Trophoblast cell (in vitro differentiated cells and primary cell): ENCODE measurements at regions not wholly inside any gene's neighbourhood (a gene's known extent, or its start where the extent isn't known, plus 50 kb on each side); places are given as distances from the start of the nearest gene placed in this dataset.
"Not testable (repeated sequence)": the region's sequence is repeated elsewhere in the genome, so short reads cannot be mapped to it uniquely, and the experiment has no call there.

Experiments
- DNase-seq, 2 donors: peaks; one replicate each; pipeline ENCODE4 v3.0.0-alpha.2; 2016
- H2AFZ ChIP-seq: 2 replicates; pipeline ENCODE4 v1.6.1; 2013; ENCODE audit warnings: low read length, moderate library complexity, mild to moderate bottlenecking; ENCODE audit not compliant: insufficient read depth, poor library complexity
- H2AK5ac ChIP-seq: 2 replicates; pipeline ENCODE4 v1.6.1; 2013; ENCODE audit warnings: mild to moderate bottlenecking, low read length
- H2BK120ac ChIP-seq: 2 replicates; pipeline ENCODE4 v1.6.1; 2013; ENCODE audit warnings: low read length, mild to moderate bottlenecking, moderate library complexity; ENCODE audit not compliant: insufficient read depth, poor library complexity
- H2BK12ac ChIP-seq: 2 replicates; pipeline ENCODE4 v1.6.1; 2013; ENCODE audit warnings: mild to moderate bottlenecking, low read length, moderate library complexity
- H2BK5ac ChIP-seq: 2 replicates; pipeline ENCODE4 v1.6.1; 2013; ENCODE audit warnings: low read length, low read depth, moderate library complexity, mild to moderate bottlenecking; ENCODE audit not compliant: poor library complexity
- H3K14ac ChIP-seq: 2 replicates; pipeline ENCODE4 v1.6.1; 2013; ENCODE audit warnings: mild to moderate bottlenecking, low read length
- H3K18ac ChIP-seq: 2 replicates; pipeline ENCODE4 v1.6.1; 2013; ENCODE audit warnings: mild to moderate bottlenecking, low read length
- H3K23ac ChIP-seq: 2 replicates; pipeline ENCODE4 v1.6.1; 2013; ENCODE audit warnings: low read length
- H3K27ac ChIP-seq: 2 replicates; pipeline ENCODE4 v1.5.1; 2013; ENCODE audit warnings: low read depth, mild to moderate bottlenecking, inconsistent platforms, low read length, moderate library complexity
- H3K27me3 ChIP-seq: 2 replicates; pipeline ENCODE4 v1.6.1; 2013; ENCODE audit warnings: inconsistent platforms, mild to moderate bottlenecking, low read length, moderate library complexity; ENCODE audit not compliant: insufficient read depth
- H3K36me3 ChIP-seq, 2 experiments: 1 replicate in 1 of 2; 2 replicates in 1 of 2; pipeline ENCODE4 v1.6.1; 2013; ENCODE audit warnings: low read length in 2 of 2, mild to moderate bottlenecking in 2 of 2, moderate library complexity in 1 of 2; ENCODE audit not compliant: insufficient read depth in 2 of 2, control insufficient read depth in 1 of 2
- H3K4ac ChIP-seq: 2 replicates; pipeline ENCODE4 v1.6.1; 2013; ENCODE audit warnings: low read depth, mild to moderate bottlenecking, low read length, moderate library complexity
- H3K4me1 ChIP-seq, 2 experiments: 1 replicate in 1 of 2; 2 replicates in 1 of 2; pipeline ENCODE4 v1.6.1; 2013; ENCODE audit warnings: low read length in 2 of 2, mild to moderate bottlenecking in 2 of 2, moderate library complexity in 1 of 2; ENCODE audit not compliant: insufficient read depth in 2 of 2, control insufficient read depth in 1 of 2
- H3K4me2 ChIP-seq: 2 replicates; pipeline ENCODE4 v1.6.1; 2013; ENCODE audit warnings: inconsistent platforms, mild to moderate bottlenecking, low read length, moderate library complexity
- H3K4me3 ChIP-seq: 2 replicates; pipeline ENCODE4 v1.5.1; 2013; ENCODE audit warnings: mild to moderate bottlenecking, low read depth, low read length, inconsistent platforms
- H3K79me1 ChIP-seq: one replicate; pipeline ENCODE4 v1.6.1; 2013; ENCODE audit warnings: low read length
- H3K79me2 ChIP-seq: 2 replicates; pipeline ENCODE4 v1.6.1; 2013; ENCODE audit warnings: low read length, mild to moderate bottlenecking; ENCODE audit not compliant: control insufficient read depth, insufficient read depth, poor library complexity
- H3K9ac ChIP-seq: 2 replicates; pipeline ENCODE4 v1.6.1; 2013; ENCODE audit warnings: mild to moderate bottlenecking, low read length
- H3K9me3 ChIP-seq: 2 replicates; pipeline ENCODE4 v1.6.1; 2013; ENCODE audit warnings: low read depth, mild to moderate bottlenecking, control low read depth, inconsistent platforms, low read length; ENCODE audit not compliant: insufficient read depth
- H4K12ac ChIP-seq: 2 replicates; pipeline ENCODE4 v1.6.1; 2013; ENCODE audit warnings: low read depth, mild to moderate bottlenecking, low read length, moderate library complexity
- H4K8ac ChIP-seq: 2 replicates; pipeline ENCODE4 v1.6.1; 2013; ENCODE audit warnings: low read depth, mild to moderate bottlenecking, low read length, moderate library complexity
- H4K91ac ChIP-seq: one replicate; pipeline ENCODE4 v1.6.1; 2013; ENCODE audit warnings: low read depth, mild to moderate bottlenecking, low read length, moderate library complexity
- WGBS: extraction: QIAGEN DNeasy Blood & Tissue Kit; methylation state at CpG from one replicate; pipeline ENCODE4 v1.1.7; 2013; ENCODE audit warnings: missing lambda C conversion rate; ENCODE audit not compliant: insufficient read length, insufficient coverage; ENCODE audit errors: extremely low coverage; 5-methylcytosine and 5-hydroxymethylcytosine counted together

DNA sequence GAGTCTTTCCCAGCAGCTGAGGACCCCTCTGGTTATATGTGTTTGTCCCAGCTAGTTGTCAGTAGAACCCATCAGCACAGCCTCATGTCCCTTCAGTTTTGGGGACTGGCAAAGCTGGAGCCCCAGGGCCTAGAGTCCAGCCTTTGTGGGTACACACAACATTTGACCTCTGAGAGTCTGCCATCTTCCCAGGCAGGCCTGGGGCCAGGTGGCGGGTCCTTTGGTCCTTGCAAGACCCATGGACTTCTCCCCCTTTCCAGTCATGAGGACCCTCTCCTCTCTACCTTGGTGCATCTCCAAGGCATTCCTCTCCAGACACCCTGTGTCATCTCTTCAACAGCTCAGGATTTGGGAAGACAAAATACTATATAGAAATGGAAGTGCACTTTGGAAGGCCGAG lies 198.4 kb downstream of the ZNF37A start:
- H3K4me1 ChIP-seq, H4K91ac ChIP-seq, H2BK12ac ChIP-seq, H3K27me3 ChIP-seq, H3K79me2 ChIP-seq, H3K9ac ChIP-seq, H3K18ac ChIP-seq, H3K4me2 ChIP-seq, H3K23ac ChIP-seq, H2BK120ac ChIP-seq, H3K36me3 ChIP-seq, H4K12ac ChIP-seq, H3K79me1 ChIP-seq, H2AK5ac ChIP-seq, H2BK5ac ChIP-seq, H4K8ac ChIP-seq, H2AFZ ChIP-seq, H3K9me3 ChIP-seq, H3K4ac ChIP-seq, H3K4me3 ChIP-seq, H3K14ac ChIP-seq, H3K27ac ChIP-seq, DNase-seq: not testable (repeated sequence)
- no CpG with 5 or more reads among the region's 2 CpGs for WGBS

GRCh38 chr10:38310111-38310510 lies 216.0 kb downstream of the ZNF37A start:
- H3K27me3 ChIP-seq, DNase-seq, H3K9ac ChIP-seq, H4K91ac ChIP-seq, H4K12ac ChIP-seq, H3K9me3 ChIP-seq, H4K8ac ChIP-seq, H3K4me2 ChIP-seq, H3K79me1 ChIP-seq, H2BK5ac ChIP-seq, H3K18ac ChIP-seq, H3K36me3 ChIP-seq, H2BK120ac ChIP-seq, H2AK5ac ChIP-seq, H3K23ac ChIP-seq, H2AFZ ChIP-seq, H3K4me1 ChIP-seq, H3K27ac ChIP-seq, H3K14ac ChIP-seq, H3K4me3 ChIP-seq, H3K79me2 ChIP-seq, H2BK12ac ChIP-seq, H3K4ac ChIP-seq: not testable (repeated sequence)
- WGBS: no CpG with 5 or more reads among the region's 5 CpGs

DNA sequence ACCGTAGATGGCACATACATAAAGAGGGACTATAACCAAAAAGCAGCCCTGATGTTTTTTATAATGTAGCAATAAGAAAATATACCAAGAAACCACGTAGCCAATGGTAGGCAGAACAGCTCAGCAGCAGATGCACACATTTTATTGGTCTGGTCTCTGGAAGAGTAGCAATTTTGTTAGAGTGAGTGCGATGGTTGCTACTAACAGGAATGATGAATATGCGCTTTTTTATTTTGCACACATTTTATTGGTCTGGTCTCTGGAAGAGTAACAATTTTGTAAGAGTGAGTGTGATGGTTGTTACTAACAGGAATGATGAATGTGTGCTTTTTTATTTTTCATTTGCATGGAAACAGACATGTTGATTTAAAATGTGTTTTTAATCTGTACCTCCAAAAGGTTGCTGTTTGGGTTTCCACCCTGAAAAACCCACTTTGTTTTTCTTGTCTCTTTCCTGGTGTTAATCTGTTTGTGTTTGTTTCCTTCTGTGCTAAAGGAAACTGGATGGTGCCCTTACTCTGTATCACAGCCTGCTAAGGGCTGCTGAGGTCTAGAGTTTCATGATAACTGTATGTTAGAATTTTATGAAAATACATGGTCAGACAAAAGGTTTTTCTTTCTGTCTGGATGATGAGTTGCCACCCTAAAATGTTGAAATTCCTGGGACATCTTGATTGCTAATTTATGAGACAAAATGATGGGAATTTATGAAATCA lies 221.1 kb downstream of the ZNF37A start:
- H2AK5ac ChIP-seq, H3K4me2 ChIP-seq, H3K27ac ChIP-seq, H3K18ac ChIP-seq, H2BK5ac ChIP-seq, H3K23ac ChIP-seq, H4K12ac ChIP-seq, H3K9ac ChIP-seq, DNase-seq, H3K79me2 ChIP-seq, H2BK120ac ChIP-seq, H3K4me3 ChIP-seq, H3K36me3 ChIP-seq, H3K14ac ChIP-seq, H2BK12ac ChIP-seq, H3K4me1 ChIP-seq, H4K8ac ChIP-seq, H3K4ac ChIP-seq, H3K9me3 ChIP-seq, H2AFZ ChIP-seq, H3K79me1 ChIP-seq, H3K27me3 ChIP-seq, H4K91ac ChIP-seq: not testable (repeated sequence)
- WGBS: no CpG with 5 or more reads among the region's 4 CpGs

DNA sequence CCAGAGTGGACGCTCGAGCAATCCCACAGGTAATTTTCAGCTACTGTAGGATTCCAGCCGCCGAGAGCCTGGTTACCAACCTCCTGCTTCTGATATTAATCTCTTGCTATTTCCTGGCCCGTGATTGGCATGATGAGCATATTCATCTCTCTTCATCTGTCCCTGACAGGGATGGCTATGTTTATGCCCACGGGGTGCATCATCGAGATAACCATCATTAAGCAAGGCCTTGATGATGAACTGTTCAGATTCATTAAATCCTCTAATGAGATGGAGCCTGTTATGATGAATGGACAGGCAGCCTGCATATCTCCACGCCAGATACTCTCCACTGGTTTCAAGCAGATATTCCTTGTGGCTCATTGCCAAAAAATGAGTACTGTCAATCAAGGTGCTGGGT lies 227.3 kb downstream of the ZNF37A start:
- not testable (repeated sequence) for H3K4me2 ChIP-seq, H3K4ac ChIP-seq, H2BK5ac ChIP-seq, H2AFZ ChIP-seq, H2BK12ac ChIP-seq, H3K23ac ChIP-seq, DNase-seq, H3K79me2 ChIP-seq, H3K79me1 ChIP-seq, H3K4me3 ChIP-seq, H3K9me3 ChIP-seq, H2BK120ac ChIP-seq, H4K8ac ChIP-seq, H3K36me3 ChIP-seq, H3K14ac ChIP-seq, H3K4me1 ChIP-seq, H2AK5ac ChIP-seq, H3K18ac ChIP-seq, H3K9ac ChIP-seq, H3K27ac ChIP-seq, H3K27me3 ChIP-seq, H4K12ac ChIP-seq, H4K91ac ChIP-seq
- WGBS: no CpG with 5 or more reads among the region's 8 CpGs
